ENCODE measurements at regions not wholly inside any gene's neighbourhood (a gene's known extent, or its start where the extent isn't known, plus 50 kb on each side); places are given as distances from the start of the nearest gene placed in this dataset.

- TF ChIP-seq NR2C2 (IDR thresholded peaks at IDR 0.05; ENCODE audit: borderline replicate concordance, control insufficient read depth, insufficient read length, low read depth) (no peak), RUNX3 (IDR thresholded peaks at IDR 0.05; ENCODE audit: low read length) (no peak), NFXL1 (IDR thresholded peaks at IDR 0.05; ENCODE audit: borderline replicate concordance) (no peak)
Measured at GRCh38 chr1:82392946-82393345, 592.2 kb downstream of the ADGRL2 start (continued).

- no peaks in the 10 kb centered on the region for H3K27me3 ChIP-seq (replicated peaks in 1 of 2; ENCODE audit: control insufficient read depth in 2 of 2, insufficient read depth in 2 of 2, low read length in 1 of 2)
- ChIA-PET POLR2A (no interaction called here), RAD21 (ENCODE audit: unreplicated experiment) (no interaction called here), SMC1A (ENCODE audit: uncharacterized antibody, unreplicated experiment) (interaction anchor here (0.8 to 1.4 kb wide), 3 partner anchors 9 to 135 kb away, joined by 3 to 4 read pairs (median 4); no protein-coding TSS in a partner anchor), CTCF (no interaction called here)
- H3K79me2 ChIP-seq (ENCODE audit: control insufficient read depth, insufficient read depth, low read length), result no peaks in the 10 kb centered on the region
- in situ Hi-C loops (cut with MboI), result no loop called here
- no peak for DNase-seq (ENCODE audit: low read depth, low spot score)
- no peak overlapping the region for H3K4me2 ChIP-seq (ENCODE audit: control insufficient read depth, insufficient read depth)
- no peaks in the 10 kb centered on the region for H3K4me1 ChIP-seq (ENCODE audit: control insufficient read depth, insufficient read depth, low read length)
- no peak for FAIRE-seq
- H3K36me3 ChIP-seq (ENCODE audit: control insufficient read depth in 2 of 2, insufficient read depth in 2 of 2, low read length in 1 of 2), result no peaks in the 10 kb centered on the region
- no peak overlapping the region for H3K27ac ChIP-seq (ENCODE audit: control insufficient read depth, insufficient read depth)
- no peaks in the 10 kb centered on the region for H4K20me1 ChIP-seq (ENCODE audit: control insufficient read depth, insufficient read depth)
- ATAC-seq, result no peak
- 29% methylated on average over 2 of the region's 2 CpGs for WGBS (ENCODE audit: insufficient coverage, insufficient replicate concordance, low lambda C conversion rate, missing lambda C conversion rate)
- H3K4me3 ChIP-seq, result no peak overlapping the region
- no peak overlapping the region for H3K9ac ChIP-seq (ENCODE audit: control insufficient read depth, insufficient read depth, low read length)
- BruUV-seq (replicated peaks), result no TSS peak
- intact Hi-C loops (cut with micrococcal nuclease; ENCODE audit: unreplicated experiment), result no loop called here
- no peak overlapping the region for H2AFZ ChIP-seq (ENCODE audit: control insufficient read depth, low read depth, low read length)
- H3K9me3 ChIP-seq (replicated peaks; ENCODE audit: control insufficient read depth, insufficient read depth, low read length), result no peaks in the 10 kb centered on the region
- TF ChIP-seq ZBTB40 (IDR thresholded peaks at IDR 0.05; ENCODE audit: borderline replicate concordance) (no peak), SKIL (IDR thresholded peaks at IDR 0.05; ENCODE audit: low read depth, poor library complexity, severe bottlenecking) (no peak), RFX5 (IDR thresholded peaks at IDR 0.05; ENCODE audit: low read depth, low read length) (no peak), IRF5 (IDR thresholded peaks at IDR 0.05; ENCODE audit: borderline replicate concordance) (no peak), CEBPB (IDR thresholded peaks at IDR 0.05; ENCODE audit: borderline replicate concordance in 1 of 2, low read depth in 2 of 2, low read length in 2 of 2) (no peak), POLR2A (IDR thresholded peaks at IDR 0.05; ENCODE audit: low read depth, low read length) (no peak), NR2C2 (IDR thresholded peaks at IDR 0.05; ENCODE audit: borderline replicate concordance, control insufficient read depth, insufficient read length, low read depth) (no peak), HDGF (IDR thresholded peaks at IDR 0.05) (no peak), BMI1 (IDR thresholded peaks at IDR 0.05; ENCODE audit: borderline replicate concordance) (no peak), ZNF592 (IDR thresholded peaks at IDR 0.05) (no peak)
Measured at GRCh38 chr1:82392513-82392912, 591.8 kb downstream of the ADGRL2 start.
